DOHH2 (cell line): ENCODE measurements at regions not wholly inside any gene's neighbourhood (a gene's known extent, or its start where the extent isn't known, plus 50 kb on each side); places are given as distances from the start of the nearest gene placed in this dataset.

ENCODE experiments used
- H3F3A ChIP-seq: fragments of 200-600 bp; sonication (generic), shearing (Covaris generic); 2 replicates; pipeline ENCODE4 v1.6.0; 2016; ENCODE audit warnings: antibody characterized with exemption, mild to moderate bottlenecking; ENCODE audit not compliant: control insufficient read depth, insufficient read depth
- H3K27ac ChIP-seq: fragments of 200-600 bp; sonication (generic); 2 replicates; pipeline ENCODE4 v1.5.1; 2014; ENCODE audit warnings: low read depth, mild to moderate bottlenecking, low read length, moderate library complexity
- H3K27me3 ChIP-seq: fragments of 200-600 bp; sonication (generic); 2 replicates; pipeline ENCODE4 v1.6.1; 2014; ENCODE audit warnings: mild to moderate bottlenecking, low read length, mixed read lengths; ENCODE audit not compliant: control insufficient read depth
- H3K36me3 ChIP-seq: fragments of 200-600 bp; sonication (generic); 2 replicates; pipeline ENCODE4 v1.6.1; 2014; ENCODE audit warnings: mild to moderate bottlenecking, low read length, moderate library complexity, mixed read lengths; ENCODE audit not compliant: control insufficient read depth
- H3K4me1 ChIP-seq: fragments of 200-600 bp; sonication (generic); 2 replicates; pipeline ENCODE4 v1.6.1; 2014; ENCODE audit warnings: mild to moderate bottlenecking, low read length, mixed read lengths; ENCODE audit not compliant: control insufficient read depth
- H3K4me2 ChIP-seq: fragments of 200-600 bp; sonication (generic); 2 replicates; pipeline ENCODE4 v1.6.0; 2014; ENCODE audit warnings: mild to moderate bottlenecking, low read length, moderate library complexity
- H3K4me3 ChIP-seq: fragments of 200-600 bp; sonication (generic); 2 replicates; pipeline ENCODE4 v1.5.1; 2014; ENCODE audit warnings: mild to moderate bottlenecking, low read length, mixed read lengths
- H3K79me2 ChIP-seq: fragments of 200-600 bp; sonication (generic); 2 replicates; pipeline ENCODE4 v1.6.1; 2014; ENCODE audit warnings: mild to moderate bottlenecking, low read length, mixed read lengths; ENCODE audit not compliant: control insufficient read depth
- H3K9me2 ChIP-seq: fragments of 200-600 bp; sonication (generic); replicated peaks from 2 replicates; pipeline ENCODE4 v1.6.1; 2014; ENCODE audit warnings: mild to moderate bottlenecking, low read length, mixed read lengths; ENCODE audit not compliant: control insufficient read depth
- H3K9me3 ChIP-seq: fragments of 200-600 bp; sonication (generic); 2 replicates; pipeline ENCODE4 v1.6.1; 2014; ENCODE audit warnings: antibody characterized with exemption, low read length, mixed read lengths; ENCODE audit not compliant: control insufficient read depth, insufficient read depth
- H4K20me1 ChIP-seq: fragments of 200-600 bp; sonication (generic); 2 replicates; pipeline ENCODE4 v1.6.0; 2014; ENCODE audit warnings: low read depth, mild to moderate bottlenecking, antibody characterized with exemption, low read length, moderate library complexity; ENCODE audit not compliant: control insufficient read depth, insufficient read depth
- EZH2phosphoT487 ChIP-seq: fragments of 200-600 bp; sonication (generic); IDR thresholded peaks from 2 replicates; pipeline ENCODE4 v1.6.1; 2017; ENCODE audit warnings: borderline replicate concordance, mild to moderate bottlenecking, antibody characterized with exemption, low read length, moderate library complexity, mixed read lengths
- TF ChIP-seq, protein P1 (sequence below): fragments of 200-600 bp; sonication (generic); IDR thresholded peaks from one replicate; pipeline ENCODE4 v1.5.1; 2014; ENCODE audit warnings: antibody characterized with exemption, mild to moderate bottlenecking, low read depth, low read length; ENCODE audit not compliant: poor library complexity, severe bottlenecking

DNA sequence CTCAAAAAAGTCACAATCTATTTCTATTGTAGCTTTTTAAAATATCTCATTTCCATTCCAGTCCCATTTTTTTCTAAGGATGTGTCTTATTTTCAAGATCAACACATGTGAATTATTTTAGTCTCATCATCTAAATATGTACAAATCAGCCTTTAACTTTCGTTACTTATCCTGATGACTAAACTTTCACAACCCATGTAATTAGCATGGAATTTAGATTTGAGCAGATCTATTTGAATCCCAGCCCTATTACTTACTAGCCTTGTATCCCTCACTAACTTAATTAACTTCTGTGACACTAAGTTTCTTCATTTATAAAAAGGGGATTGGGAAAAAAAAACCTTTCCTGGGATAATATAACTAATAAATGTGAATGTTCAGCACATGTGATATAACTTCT is 81.1 kb downstream of the UFM1 start:
- Histone ChIP-seq H3K4me2 (no peak overlapping the region), H3K36me3 (no peaks in the 10 kb centered on the region), H3K9me2 (no peaks in the 10 kb centered on the region), H4K20me1 (no peaks in the 10 kb centered on the region), H3K4me1 (no peaks in the 10 kb centered on the region), H3K27me3 (no peaks in the 10 kb centered on the region), H3F3A (no peaks in the 10 kb centered on the region), H3K27ac (no peak overlapping the region), H3K4me3 (no peak overlapping the region), H3K79me2 (no peaks in the 10 kb centered on the region), H3K9me3 (no peaks in the 10 kb centered on the region)
- TF ChIP-seq EZH2phosphoT487: no peak
- TF ChIP-seq, protein P1, sequence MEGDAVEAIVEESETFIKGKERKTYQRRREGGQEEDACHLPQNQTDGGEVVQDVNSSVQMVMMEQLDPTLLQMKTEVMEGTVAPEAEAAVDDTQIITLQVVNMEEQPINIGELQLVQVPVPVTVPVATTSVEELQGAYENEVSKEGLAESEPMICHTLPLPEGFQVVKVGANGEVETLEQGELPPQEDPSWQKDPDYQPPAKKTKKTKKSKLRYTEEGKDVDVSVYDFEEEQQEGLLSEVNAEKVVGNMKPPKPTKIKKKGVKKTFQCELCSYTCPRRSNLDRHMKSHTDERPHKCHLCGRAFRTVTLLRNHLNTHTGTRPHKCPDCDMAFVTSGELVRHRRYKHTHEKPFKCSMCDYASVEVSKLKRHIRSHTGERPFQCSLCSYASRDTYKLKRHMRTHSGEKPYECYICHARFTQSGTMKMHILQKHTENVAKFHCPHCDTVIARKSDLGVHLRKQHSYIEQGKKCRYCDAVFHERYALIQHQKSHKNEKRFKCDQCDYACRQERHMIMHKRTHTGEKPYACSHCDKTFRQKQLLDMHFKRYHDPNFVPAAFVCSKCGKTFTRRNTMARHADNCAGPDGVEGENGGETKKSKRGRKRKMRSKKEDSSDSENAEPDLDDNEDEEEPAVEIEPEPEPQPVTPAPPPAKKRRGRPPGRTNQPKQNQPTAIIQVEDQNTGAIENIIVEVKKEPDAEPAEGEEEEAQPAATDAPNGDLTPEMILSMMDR: no peak

DNA sequence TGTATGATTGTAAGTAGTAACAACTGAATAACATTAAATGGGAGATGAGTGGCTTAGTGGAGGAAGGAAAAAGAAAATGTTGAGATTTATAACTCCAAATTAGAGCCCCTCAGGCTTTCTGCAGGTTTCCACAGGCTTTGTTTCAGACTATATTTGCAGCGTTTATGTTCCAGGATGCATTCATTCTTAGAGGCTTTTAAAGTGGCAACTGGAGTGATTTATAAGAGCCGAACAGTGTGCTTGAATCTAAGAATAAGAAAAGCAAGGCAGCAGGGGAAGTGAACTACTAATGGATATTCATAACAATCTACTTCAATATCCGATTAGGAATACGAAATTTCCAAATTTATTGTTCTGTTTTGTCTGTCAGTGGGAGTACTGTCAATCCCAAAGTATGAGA is 91.0 kb downstream of the UFM1 start:
- Histone ChIP-seq H3K4me2 (no peak overlapping the region), H3K9me3 (no peaks in the 10 kb centered on the region), H3K4me1 (no peaks in the 10 kb centered on the region), H3K4me3 (no peak overlapping the region), H3K36me3 (no peaks in the 10 kb centered on the region), H3F3A (no peaks in the 10 kb centered on the region), H3K27me3 (no peaks in the 10 kb centered on the region), H4K20me1 (no peaks in the 10 kb centered on the region), H3K27ac (no peak overlapping the region), H3K79me2 (no peaks in the 10 kb centered on the region), H3K9me2 (no peaks in the 10 kb centered on the region)
- TF ChIP-seq, protein P1: no peak
- TF ChIP-seq EZH2phosphoT487: no peak

DNA sequence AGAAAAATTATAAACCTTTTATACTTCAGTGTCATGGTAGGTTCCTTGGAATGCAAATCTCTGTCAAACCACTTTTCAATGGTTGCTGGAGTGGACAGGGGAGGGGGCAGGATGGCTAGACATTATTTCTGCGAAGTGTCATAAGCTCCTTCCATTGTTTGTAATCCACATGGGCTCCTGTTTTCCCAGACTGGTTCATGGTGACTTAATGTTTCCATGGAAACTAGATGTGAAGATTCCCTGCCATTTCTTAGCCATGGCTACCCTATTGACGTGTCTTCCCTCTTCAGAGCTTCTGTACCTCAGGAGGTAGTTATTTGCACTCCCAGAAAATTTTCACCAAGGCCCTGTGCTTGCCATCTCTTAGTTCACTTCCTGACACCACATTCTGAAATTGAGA is 95.3 kb downstream of the UFM1 start:
- H4K20me1 ChIP-seq: no peaks in the 10 kb centered on the region

More for the DNA sequence above, 95.3 kb downstream of the UFM1 start:
- Histone ChIP-seq H3K4me3 (no peak overlapping the region), H3F3A (no peaks in the 10 kb centered on the region), H3K4me2 (no peak overlapping the region), H3K9me3 (no peaks in the 10 kb centered on the region), H3K4me1 (no peaks in the 10 kb centered on the region), H3K27me3 (no peaks in the 10 kb centered on the region), H3K27ac (no peak overlapping the region), H3K36me3 (no peaks in the 10 kb centered on the region), H3K9me2 (no peaks in the 10 kb centered on the region), H3K79me2 (no peaks in the 10 kb centered on the region)
- no peak for TF ChIP-seq EZH2phosphoT487
- TF ChIP-seq, protein P1: no peak
